ENCODE measurements at regions not wholly inside any gene's neighbourhood (a gene's known extent, or its start where the extent isn't known, plus 50 kb on each side); places are given as distances from the start of the nearest gene placed in this dataset.

DNA sequence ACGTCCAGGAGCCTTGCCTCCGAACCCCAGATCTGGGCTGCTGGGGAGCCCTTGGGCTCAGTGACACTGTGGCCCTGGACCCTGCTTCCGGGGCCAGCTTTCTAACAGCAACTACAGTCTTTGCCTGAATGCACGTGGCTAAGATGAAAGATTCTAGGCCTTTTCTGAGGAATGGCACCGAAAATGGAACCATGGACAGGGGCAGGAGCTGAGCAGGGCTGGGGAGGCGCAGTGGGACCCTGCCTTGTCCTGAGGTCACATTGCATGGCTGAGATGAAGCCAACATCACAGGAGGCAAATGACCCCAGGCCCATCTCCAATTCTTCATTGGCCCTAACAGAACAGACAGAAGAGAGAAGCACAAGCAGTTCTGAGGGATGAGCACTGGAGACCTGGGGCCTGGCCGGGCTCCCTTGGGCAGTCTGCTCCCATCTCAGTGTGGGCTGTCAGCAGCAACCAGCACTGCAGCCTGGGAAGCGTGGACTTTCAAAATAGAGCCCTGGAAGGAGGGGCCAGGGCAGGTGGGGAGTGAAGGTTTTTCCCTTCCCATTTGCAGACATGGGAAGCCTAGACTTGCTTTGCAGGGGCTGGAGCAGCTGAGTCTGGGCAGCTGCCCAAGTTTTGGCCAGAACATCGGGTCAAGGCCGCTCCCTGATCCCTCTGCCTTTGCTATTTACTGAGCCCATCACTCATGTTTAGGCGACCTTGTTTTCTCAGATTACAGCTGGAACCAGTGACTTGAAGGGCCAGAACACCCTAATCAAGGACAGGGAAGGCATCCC lies 114.4 kb upstream of the TCERG1L start:
- no peak for DNase-seq

GRCh38 chr10:131426534-131426898 lies 115.0 kb upstream of the TCERG1L start:
- no peak for DNase-seq

DNA sequence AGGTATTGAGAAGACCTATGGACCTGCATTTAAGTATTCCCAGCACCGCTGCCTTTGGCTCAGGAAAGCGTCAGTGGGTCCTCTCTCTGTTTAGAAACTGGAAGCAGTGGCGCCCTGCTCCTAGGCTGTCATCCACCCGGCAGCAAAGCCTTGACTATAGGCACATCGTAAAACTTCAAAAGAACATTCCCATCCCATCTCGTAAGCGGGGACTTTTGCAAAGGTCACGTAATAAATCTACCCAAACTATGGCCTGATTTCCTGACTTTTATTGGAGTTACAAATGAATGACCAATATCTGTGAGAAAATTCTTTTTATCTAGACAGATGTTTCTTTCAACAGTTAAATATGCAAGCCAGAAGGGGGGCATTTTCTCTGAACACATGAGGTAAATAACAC lies 115.8 kb upstream of the TCERG1L start:
- no peak for DNase-seq

- DNase-seq, result no peak
Observed at GRCh38 chr10:131427901-131428300, 116.4 kb upstream of the TCERG1L start.

- no peak for DNase-seq
Observed at GRCh38 chr10:131429141-131429540, 117.6 kb upstream of the TCERG1L start.

- DNase-seq, result no peak
Observed at GRCh38 chr10:131429942-131430341, 118.4 kb upstream of the TCERG1L start.

GRCh38 chr10:131430716-131431412 lies 119.3 kb upstream of the TCERG1L start:
- no peak for DNase-seq

DNA sequence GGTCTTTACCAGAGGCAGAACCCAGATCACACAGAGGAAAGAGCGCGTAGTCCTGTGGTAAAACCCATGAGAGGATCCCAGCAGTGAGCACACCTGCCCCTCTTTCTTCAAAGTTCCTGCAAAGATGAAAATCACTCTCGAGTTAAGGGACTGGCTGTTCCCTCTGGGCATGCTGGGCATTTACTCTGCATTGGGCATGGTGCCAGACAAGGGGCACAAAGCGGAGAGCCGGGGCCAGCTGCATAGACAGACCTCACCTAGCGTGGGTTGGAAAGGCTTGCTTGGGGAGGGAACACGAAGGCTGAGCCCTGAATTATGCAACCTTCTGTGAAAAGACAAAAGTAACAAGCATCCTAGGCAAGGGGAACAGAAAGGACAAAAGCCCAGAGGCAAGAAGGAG lies 120.0 kb upstream of the TCERG1L start:
- DNase-seq, result no peak

- no peak for DNase-seq
Observed at GRCh38 chr10:131431978-131432690, 120.6 kb upstream of the TCERG1L start.

GRCh38 chr10:131433568-131433967 lies 122.0 kb upstream of the TCERG1L start:
- DNase-seq, result no peak

DNA sequence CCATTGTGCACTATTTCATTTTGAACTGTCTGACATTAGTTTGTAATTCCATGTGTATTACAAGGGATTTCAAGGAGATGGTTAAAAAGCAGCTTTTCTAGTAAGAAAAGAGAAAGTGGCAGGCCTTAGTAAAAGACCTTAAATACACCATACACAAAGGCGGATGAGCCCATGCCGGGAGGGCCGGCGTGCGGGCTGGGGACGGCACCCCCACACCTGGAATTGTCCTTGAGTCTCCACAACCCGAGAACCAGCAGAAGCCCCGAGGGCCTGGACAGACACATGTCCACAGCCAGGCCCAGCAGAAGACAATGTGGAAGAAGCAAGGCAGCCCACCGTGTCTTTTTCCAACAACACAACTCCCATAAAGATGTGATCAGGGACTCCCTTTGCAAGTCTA lies 123.7 kb upstream of the TCERG1L start:
- no peak for DNase-seq

- no peak for DNase-seq
Observed at GRCh38 chr10:131435760-131436457, 124.4 kb upstream of the TCERG1L start.

DNA sequence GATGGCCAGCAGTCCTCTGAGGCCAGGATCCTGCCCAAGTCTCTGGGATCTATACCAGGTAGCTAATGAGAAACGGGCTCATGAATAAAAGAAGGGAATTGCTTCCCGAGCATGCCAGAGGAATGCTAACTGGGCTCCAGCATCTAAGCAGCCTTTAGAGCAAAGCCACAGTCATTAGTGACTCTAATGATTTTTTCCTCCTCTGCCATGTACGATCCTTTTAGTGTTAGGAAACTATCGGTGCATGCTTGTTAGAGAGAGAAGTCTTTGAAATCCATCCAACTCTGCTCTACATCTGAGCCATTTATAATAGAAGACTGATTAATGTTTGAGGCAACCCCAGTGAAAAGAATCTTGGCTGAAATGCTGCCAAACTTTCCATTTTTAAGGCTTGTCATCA lies 124.9 kb upstream of the TCERG1L start:
- no peak for DNase-seq

- DNase-seq, result no peak
Observed at GRCh38 chr10:131437556-131438475, 126.3 kb upstream of the TCERG1L start.

GRCh38 chr10:131438665-131439064 lies 127.1 kb upstream of the TCERG1L start:
- DNase-seq, result no peak

DNA sequence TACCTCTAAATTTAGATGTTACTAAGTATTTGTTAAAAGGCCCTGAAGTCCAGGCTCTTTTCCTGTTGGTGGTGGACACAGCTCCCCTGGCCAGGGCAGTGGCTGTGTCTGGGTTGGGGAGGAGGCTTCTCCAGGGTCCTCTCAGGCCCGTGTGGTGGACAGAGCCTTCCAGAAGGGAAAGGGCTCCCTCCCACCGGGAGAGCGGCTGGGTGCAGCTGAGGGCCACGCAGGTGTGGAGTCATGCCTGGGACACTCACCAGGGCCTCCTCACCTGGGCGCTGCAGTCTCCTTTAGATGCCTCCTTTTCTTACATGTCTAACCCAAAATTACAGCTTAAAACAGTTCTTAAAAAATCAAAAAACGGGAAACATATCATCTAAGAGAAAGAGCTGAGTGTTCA lies 128.2 kb upstream of the TCERG1L start:
- no peak for DNase-seq

GRCh38 chr10:131440405-131441360 lies 129.2 kb upstream of the TCERG1L start:
- DNase-seq, result no peak

GRCh38 chr10:131442271-131442670 lies 130.8 kb upstream of the TCERG1L start:
- no peak for DNase-seq

GRCh38 chr10:131444286-131444685 lies 132.8 kb upstream of the TCERG1L start:
- no peak for DNase-seq

DNA sequence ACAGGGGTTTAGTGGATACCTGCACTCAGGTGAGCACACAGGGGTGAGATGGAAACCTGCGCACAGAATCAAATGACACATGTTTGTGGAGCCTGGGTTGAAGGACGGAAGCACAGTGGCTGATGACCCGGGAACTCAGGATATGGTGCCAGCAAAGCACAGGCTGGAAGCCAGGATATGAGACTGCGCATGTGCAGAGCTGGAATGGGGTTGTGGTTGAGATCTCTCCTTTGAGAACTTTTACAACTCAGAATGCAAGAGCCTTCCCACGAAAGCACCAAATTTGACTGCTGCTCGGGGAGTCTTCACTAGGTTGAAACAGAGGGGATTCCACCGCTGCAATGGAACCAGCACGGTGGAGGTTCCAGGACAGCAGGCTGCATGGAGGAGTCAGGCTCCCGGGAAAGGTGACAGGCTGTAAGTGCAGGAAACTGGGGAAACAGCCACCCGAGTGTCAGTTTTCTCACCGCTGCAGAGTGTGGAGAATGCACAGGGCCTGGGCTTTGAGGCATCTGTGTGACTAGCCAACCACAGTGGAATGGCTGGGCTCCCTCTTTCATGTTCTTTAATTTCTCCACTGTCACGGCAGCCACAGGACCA lies 133.4 kb upstream of the TCERG1L start:
- DNase-seq, result no peak

DNA sequence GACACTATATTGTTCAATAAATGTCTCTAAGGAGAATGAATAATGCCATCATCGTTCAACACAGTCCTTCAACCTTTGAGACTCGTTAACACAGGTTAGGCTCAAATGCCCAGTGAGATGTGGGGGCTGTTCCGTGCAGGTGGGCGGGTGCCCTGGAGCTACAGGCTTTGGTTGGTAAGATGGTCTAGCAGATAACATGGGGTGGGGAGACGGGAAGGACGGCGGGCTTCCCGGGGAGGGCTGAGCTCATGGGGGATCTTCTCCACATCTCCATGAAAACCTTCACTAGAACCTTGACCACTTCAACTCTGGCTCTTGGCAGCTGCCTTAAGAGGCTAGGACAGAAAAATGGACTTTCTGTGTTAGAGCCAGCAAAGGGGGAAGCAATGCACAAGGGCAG lies 134.1 kb upstream of the TCERG1L start:
- no peak for DNase-seq

Measured in NK-92 treated with Interleukin-12 subunit alpha and Interleukin-12 subunit beta, amount 100 ng/mL, for 24 hours (cell line).